ENCODE measurements at regions not wholly inside any gene's neighbourhood (a gene's known extent, or its start where the extent isn't known, plus 50 kb on each side); places are given as distances from the start of the nearest gene placed in this dataset.

- DNase-seq, result no peak
Observed at GRCh38 chr2:611519-611918, 65.7 kb downstream of the TMEM18 start.

GRCh38 chr2:610491-610890 is 66.7 kb downstream of the TMEM18 start:
- DNase-seq, result no peak

- DNase-seq, result no peak
Observed at GRCh38 chr2:609881-610280, 67.3 kb downstream of the TMEM18 start.

- no peak for DNase-seq
Observed at GRCh38 chr2:609449-609848, 67.8 kb downstream of the TMEM18 start.

- DNase-seq, result no peak
Observed at GRCh38 chr2:608711-609110, 68.5 kb downstream of the TMEM18 start.

- DNase-seq, result no peak
Observed at GRCh38 chr2:608297-608696, 68.9 kb downstream of the TMEM18 start.

- DNase-seq, result no peak
Observed at GRCh38 chr2:607709-608108, 69.5 kb downstream of the TMEM18 start.

GRCh38 chr2:607172-607571 is 70.0 kb downstream of the TMEM18 start:
- DNase-seq, result no peak

- DNase-seq, result no peak
Observed at GRCh38 chr2:605674-606608, 71.3 kb downstream of the TMEM18 start.

GRCh38 chr2:604854-605524 is 72.2 kb downstream of the TMEM18 start:
- no peak for DNase-seq

GRCh38 chr2:604385-604784 is 72.8 kb downstream of the TMEM18 start:
- no peak for DNase-seq

- no peak for DNase-seq
Observed at GRCh38 chr2:603869-604268, 73.3 kb downstream of the TMEM18 start.

- DNase-seq, result no peak
Observed at GRCh38 chr2:603427-603826, 73.8 kb downstream of the TMEM18 start.

GRCh38 chr2:602571-603359 is 74.4 kb downstream of the TMEM18 start:
- DNase-seq, result no peak

GRCh38 chr2:601806-602455 is 75.3 kb downstream of the TMEM18 start:
- no peak for DNase-seq

GRCh38 chr2:601387-601698 is 75.9 kb downstream of the TMEM18 start:
- no peak for DNase-seq

GRCh38 chr2:600542-601386 is 76.4 kb downstream of the TMEM18 start:
- DNase-seq, result no peak

- no peak for DNase-seq
Observed at GRCh38 chr2:599601-600000, 77.6 kb downstream of the TMEM18 start.

- no peak for DNase-seq
Observed at GRCh38 chr2:598058-598802, 79.0 kb downstream of the TMEM18 start.

GRCh38 chr2:595831-596592 is 81.2 kb downstream of the TMEM18 start:
- DNase-seq, result no peak
